Jurkat, Clone E6-1 (cell line): ENCODE measurements at regions not wholly inside any gene's neighbourhood (a gene's known extent, or its start where the extent isn't known, plus 50 kb on each side); places are given as distances from the start of the nearest gene placed in this dataset.
"Not testable (repeated sequence)": the region's sequence is repeated elsewhere in the genome, so short reads cannot be mapped to it uniquely, and the experiment has no call there.

Experiments used
- DNase-seq: peaks from one replicate; pipeline ENCODE4 v3.0.0-alpha.2; 2011; ENCODE audit warnings: low read depth, low spot score
- H3K4me3 ChIP-seq: 2 replicates; pipeline ENCODE4 v1.5.1; 2011; ENCODE audit warnings: mild to moderate bottlenecking, low read length, control low read depth, moderate library complexity

DNA sequence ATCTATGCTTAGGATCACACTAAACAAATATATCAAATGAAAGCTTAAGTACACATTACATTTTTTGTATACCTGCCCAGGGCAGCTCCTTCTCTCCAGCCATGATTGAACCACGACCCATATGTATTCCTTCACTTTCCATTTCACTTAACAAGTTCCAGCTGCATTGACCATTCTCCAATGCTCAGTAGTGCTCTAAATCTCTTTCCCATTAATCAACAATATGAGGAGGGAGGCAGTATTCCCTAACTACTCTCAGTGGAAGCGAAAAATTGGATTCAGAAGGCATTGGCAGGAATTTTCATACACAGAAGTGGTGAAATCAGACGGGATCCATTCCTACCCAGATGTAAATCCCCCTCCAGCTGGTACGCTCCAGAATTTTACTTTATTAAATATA lies 372.0 kb upstream of the LUZP2 start:
- H3K4me3 ChIP-seq: no peak overlapping the region
- no peak for DNase-seq

DNA sequence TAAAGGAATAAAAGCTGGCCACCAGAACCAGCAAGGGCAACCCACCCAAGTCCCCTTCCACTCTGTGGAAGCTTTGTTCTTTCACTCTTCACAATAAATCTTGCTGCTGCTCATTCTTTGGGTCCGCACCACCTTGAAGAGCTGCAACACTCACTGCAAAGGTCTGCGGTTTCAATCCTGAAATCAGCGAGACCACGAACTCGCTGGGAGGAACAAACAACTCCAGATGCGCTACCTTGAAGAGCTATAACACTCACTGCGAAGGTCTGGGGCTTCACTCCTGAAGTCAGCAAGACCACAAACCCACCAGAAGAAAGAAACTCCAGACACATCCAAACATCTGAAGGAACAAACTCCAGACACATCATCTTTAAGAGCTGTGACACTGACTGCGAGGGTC lies 365.2 kb upstream of the LUZP2 start:
- DNase-seq: peak; percentile 5
- H3K4me3 ChIP-seq: no peak overlapping the region

DNA sequence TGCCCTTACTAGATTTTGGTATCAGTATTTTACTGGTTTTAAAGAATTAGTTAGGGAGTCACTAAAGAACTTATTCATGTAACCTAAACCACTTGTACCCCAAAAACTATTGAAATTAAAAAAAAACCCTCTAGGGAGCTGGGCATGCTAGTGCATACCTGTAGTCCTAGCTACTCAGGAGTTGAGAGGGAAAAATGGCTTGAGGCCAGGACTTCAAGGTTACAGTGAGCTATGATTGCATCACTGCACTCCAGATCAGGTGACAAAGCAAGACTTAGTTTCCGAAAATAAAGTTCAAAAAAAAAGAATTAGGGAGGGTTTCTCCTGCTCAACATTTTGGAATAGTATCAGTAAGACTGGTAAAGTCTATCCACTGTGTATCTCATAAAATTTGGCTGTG lies 364.4 kb upstream of the LUZP2 start:
- no peak overlapping the region for H3K4me3 ChIP-seq
- DNase-seq: no peak

DNA sequence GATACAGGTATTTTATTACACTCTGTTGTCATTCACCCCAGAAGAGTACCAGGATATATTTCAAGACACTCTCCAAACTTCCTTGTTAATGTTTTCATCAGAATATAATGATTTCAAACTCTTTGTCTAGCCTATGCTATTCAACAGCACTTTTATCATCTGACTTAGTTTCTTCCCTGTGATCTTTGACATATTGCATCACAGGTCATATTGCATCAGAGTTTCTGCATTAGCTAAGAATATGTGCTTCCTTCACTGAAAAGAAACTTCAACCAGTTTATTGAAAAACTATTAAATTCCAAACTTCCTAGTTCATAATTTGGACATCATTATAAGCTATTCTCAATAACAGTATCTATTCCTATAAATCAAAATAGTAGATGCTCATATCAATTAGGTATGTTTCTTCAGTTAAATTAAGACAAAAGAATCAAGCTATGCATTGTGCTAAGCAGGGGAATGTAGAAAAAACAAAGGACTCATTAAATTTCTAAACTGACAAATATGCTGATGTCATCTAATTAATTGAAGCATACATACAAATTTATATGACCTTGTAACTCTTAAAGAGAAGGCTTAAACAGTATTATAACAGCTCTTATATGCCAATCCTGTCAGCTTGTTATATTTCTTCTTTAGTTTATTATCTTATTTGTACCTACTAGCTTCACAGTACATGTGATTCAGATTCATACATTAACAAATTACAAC lies 361.8 kb upstream of the LUZP2 start:
- DNase-seq: no peak
- H3K4me3 ChIP-seq: no peak overlapping the region

DNA sequence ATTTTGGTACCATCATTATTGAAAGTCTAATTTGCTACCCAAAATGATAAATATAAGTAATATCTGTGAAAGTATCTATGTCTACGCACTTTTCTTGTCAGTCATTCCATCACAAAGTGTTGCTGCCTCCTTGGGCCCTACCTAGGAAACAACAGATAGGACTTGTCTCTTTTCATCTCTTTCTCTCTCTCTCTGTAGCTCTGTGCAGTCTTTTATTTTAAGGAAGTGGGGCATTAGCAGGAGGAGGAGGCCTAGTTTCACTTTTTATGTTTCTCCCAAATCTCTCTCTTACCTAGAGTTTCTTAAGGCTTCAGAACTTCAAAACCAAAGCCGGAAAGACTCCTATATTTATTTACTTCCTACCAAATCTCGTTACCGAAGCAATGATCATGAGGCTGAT lies 354.8 kb upstream of the LUZP2 start:
- no peak for DNase-seq
- no peak overlapping the region for H3K4me3 ChIP-seq

DNA sequence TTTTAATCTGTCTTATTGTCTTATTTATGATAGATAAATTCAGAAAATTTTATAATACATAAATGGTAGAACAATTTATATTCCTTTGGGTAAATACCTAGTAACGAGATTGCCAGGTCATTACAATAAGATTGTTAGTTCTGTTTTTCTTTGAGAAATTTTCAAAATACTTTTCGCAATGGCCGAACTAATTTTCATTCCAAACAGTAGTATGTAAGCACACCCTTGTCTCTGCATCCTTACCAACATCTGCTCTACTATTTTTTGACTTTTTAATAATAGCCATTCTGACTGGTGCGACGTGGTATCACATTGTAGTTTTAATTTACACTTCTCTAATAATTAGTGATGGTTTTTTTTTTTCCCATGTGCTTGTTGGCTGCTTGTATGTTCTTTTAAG lies 351.4 kb upstream of the LUZP2 start:
- no peak overlapping the region for H3K4me3 ChIP-seq
- DNase-seq: no peak

DNA sequence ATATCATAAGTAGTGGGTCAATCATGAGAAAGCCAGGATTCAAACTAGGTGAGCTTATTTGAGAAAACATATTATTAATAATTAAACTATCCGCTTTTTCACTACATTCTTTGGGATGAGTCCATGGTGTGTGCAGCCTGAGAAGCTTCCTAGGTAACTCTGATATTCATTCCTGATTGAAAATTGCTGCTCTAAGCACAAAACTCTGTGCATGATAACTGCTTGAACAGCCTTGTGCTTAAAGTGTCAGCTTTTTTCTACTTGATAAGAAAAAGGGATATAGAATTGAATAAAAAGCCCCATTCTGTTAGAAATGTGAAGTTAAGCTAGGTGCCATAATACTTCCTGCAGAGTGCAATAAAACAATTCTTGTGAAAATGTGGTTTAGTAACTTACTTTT lies 343.5 kb upstream of the LUZP2 start:
- DNase-seq: no peak
- no peak overlapping the region for H3K4me3 ChIP-seq

DNA sequence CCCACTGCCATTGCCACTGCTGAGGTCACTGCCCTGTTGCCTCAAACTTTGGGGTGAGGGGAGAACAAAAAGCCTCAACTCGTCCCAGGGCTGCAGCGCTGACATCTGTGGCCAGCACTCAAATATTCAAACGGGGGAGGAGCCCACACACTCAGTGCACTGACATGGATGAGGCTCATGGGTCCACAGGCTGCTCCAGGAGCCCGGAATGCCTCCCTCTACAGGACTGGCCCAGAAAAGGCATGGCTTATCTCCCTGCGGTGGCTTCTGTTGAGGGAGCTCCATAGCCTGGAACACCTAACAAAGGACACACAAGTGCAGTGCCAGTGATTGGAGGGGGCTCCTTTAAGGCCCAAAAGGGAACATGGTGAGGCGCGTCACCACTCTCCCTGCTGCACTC lies 341.1 kb upstream of the LUZP2 start:
- no peak overlapping the region for H3K4me3 ChIP-seq
- DNase-seq: no peak

DNA sequence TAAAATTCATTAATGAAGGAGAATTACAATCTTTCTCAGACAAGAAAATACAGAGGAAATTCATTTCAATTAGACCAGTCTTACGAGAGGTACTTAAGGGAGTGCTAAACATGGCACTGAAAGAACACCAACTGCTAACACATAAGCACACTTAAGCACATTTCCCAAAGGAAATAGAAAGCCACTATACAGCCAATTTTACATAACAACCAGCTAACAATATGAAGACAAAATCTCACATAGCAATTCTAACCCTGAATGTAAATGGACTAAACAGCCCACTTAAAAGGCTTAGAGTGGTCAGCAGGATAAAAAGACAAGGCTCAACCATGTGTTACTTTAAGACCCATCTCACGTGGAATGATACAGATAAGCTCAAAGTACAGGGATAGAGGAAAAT lies 339.5 kb upstream of the LUZP2 start:
- no peak overlapping the region for H3K4me3 ChIP-seq
- no peak for DNase-seq

DNA sequence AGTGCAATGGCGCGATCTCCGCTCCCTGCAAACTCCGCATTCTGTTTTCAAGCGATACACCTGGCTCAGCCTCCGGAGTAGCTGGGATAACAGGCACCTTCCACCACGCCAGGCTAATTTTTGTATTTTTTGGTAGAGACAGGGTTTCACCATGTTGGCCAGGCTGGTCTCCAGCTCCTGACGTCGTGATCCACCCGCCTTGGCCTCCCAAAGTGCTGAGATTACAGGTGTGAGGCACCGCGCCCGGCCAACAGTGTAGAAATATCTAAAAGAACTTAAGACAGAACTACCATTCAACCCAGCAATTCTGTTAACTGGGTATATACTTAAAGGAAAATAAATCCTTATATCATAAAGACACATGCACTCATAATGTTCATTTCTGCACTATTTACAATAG lies 335.3 kb upstream of the LUZP2 start:
- H3K4me3 ChIP-seq: no peak overlapping the region
- DNase-seq: no peak

DNA sequence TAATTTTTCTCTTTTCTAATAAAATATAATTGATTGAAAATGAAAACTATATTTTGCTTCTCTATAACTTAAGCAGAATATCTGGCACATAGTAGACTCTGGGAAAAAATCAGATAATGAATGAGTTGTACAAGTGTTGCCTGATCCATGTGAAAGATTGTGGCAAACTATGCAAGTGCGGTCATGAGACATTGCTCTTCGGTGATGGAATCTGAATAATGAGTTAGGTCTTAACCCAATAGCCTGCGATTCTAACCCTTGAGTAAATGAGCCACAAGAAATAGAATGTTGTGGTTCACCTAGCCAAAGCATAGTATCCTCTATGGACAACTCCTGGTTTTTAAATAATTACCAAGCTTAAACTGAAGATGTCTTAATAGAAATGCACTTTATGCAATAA lies 333.7 kb upstream of the LUZP2 start:
- no peak for DNase-seq
- no peak overlapping the region for H3K4me3 ChIP-seq

DNA sequence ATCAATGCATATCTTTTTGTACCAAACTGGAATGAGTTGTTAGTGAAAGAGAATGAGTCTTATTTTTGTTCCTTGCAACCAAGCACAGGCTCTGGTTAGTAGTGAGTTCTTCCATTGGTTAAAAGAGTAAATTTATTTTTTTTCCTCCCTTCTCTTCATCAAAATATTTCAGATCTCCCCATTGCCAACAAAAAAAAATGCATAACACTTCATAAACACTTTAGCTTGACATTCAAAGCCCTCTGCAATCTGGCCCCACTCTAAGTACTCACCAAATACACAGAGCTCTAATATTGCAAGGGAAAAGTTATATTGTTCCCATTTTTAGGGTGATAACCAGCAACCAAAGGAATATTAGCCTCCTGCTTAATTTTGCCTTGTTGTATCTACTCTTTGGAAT lies 333.0 kb upstream of the LUZP2 start:
- DNase-seq: no peak
- no peak overlapping the region for H3K4me3 ChIP-seq

DNA sequence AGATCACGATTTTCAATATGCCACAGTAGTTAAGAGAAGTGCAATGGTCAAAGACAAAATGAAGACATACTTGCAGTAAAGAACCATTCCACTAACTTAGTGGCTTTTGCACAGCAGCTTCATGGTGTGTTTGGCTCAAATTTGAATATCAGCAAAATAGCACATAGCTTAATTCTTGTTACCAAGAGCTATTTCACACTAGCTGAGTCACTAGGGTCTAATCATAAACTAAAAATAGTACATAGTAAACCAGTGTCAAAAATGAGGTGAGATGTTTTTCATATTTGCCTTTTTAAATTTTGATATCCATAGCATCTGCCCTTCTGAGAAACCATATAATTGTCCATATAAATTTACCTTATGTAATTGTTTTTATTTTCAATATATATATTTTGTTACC lies 325.0 kb upstream of the LUZP2 start:
- H3K4me3 ChIP-seq: no peak overlapping the region
- no peak for DNase-seq

DNA sequence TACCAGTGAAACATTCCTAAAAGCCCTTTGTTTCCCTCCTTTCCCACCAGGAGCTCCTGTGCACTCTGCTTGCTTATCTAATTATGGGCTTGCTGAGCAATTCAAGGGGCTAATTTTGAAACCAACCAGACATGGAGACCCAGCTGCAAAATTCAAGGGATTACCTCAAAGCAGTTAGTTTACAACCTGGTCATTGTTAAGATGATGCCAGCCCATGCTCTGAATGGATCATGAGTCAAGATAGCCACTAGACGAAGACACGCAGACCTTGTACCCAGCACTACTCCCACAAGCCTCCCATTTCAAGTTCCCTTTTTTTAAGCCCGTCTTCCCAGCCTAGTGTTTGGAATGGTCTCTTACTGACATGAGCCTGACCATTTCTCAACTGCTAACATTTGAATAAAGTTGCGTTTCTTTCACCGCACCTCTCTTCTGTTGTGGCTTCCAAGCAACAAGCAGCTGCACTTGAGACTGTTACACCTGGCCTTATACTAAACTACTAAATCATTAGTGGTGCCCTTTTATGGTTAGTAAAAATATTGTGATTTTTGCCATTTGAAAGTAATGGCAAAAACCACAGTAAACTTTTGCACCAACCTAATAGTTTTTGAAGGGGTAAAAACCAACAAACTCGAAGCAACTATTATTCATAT lies 315.3 kb upstream of the LUZP2 start:
- DNase-seq: no peak
- H3K4me3 ChIP-seq: no peak overlapping the region

DNA sequence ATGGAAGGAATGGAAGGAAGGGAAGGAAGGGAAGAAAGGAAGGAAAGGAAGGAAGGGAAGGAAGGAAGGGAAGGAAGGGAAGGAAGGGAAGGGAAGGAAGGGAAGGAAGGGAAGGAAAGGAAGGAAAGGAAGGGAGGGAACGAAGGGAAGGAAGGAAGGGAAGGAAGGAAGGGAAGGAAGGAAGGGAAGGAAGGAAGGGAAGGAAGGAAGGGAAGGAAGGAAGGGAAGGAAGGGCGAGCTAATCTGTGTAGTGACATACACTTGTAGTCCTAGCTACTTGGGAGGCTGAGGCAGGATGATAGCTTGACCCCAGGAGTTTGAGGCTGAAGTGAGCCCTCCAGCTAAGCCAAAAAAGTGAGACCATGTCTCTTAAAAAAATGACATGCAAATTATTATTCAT lies 311.3 kb upstream of the LUZP2 start:
- DNase-seq, H3K4me3 ChIP-seq: not testable (repeated sequence)

DNA sequence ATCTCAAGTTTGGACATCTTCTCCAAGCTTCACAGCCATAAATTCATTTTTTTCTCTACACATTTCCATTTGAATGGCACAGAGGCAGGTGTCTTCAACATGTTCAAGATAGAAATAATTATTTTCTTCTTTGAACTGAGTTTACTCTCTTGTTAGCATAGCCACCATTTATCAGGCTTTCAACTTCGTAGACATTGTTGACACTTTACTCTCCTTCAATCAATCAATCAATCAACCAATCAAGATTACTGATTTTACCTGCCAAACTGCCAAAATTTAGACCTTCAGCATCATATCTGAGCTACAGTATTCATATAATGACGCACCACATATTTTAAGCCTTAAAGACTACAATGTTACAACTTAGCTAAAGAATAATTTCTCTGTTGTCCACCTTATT lies 300.1 kb upstream of the LUZP2 start:
- no peak for DNase-seq
- no peak overlapping the region for H3K4me3 ChIP-seq

DNA sequence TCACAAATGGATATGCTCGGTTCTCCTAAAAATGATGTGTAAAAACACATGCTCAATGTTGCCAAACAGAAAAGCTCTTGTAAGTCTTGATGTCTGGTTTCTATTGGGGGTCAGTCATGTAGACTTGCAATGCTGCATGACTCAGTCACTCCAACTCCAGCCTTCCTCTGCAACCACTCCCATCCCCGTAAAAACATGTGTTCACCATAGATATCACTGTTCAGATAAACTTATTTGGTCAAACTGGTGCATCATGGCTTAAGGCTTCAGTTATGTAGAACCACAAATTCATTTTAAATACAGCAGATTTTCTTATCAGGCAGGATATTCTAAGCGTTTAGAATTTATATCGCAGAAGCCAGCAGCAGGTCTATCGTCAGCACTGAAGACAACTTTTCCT lies 298.4 kb upstream of the LUZP2 start:
- no peak for DNase-seq
- no peak overlapping the region for H3K4me3 ChIP-seq

DNA sequence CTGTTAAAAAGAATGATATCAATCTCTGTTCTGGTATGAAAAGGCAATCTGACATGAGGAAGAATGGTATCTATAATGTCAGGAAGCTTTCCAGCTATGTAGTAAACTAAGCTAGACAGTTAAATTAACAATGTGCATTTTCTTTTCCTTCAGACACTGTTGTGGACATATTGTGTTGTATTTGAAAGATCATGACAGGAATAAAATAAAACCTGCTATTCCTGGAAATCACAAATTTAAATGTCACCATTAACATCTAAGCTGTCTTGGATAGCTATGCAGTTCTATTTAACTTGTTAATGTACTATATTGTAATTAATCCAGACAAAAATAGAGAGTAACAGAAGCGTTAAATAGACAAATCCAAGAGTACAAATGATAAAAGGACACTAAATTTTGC lies 297.4 kb upstream of the LUZP2 start:
- no peak overlapping the region for H3K4me3 ChIP-seq
- no peak for DNase-seq

DNA sequence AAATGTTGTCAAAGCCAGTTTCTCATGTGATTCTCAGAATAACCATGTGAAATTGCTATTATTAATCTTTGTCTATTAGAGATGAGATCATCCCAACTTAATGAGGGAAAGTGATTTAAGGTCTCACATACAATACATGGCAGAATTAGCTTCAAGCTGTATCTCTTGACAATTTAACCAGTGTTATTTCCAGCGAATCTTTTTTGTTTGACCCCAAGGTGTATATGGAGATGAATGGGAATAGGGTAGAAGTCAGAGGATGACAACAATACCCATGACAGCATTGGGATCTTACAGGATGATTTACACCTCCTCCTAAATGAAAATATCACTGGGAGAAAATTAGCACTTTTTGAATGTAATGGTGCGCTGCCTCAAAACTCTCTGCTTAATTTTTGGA lies 290.8 kb upstream of the LUZP2 start:
- no peak for DNase-seq
- H3K4me3 ChIP-seq: no peak overlapping the region

DNA sequence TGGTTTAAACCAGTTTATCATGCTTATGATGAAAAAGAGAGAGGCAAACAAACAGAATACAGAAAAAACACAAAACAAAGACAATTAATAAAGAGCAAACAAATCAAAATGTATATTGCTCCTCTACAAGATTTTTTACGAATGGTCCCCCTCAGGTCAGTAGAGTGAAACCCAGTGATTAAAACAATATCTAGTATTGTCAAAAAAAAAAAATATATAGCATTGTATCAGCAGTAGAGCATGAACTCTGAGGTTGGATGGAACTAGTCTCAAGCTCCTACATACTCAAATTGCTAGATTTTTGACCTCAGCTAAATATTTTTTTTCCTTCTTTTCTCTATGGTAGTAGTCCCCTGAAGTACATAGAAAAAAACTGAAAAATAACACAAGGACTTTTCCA lies 290.3 kb upstream of the LUZP2 start:
- H3K4me3 ChIP-seq: no peak overlapping the region
- DNase-seq: no peak

DNA sequence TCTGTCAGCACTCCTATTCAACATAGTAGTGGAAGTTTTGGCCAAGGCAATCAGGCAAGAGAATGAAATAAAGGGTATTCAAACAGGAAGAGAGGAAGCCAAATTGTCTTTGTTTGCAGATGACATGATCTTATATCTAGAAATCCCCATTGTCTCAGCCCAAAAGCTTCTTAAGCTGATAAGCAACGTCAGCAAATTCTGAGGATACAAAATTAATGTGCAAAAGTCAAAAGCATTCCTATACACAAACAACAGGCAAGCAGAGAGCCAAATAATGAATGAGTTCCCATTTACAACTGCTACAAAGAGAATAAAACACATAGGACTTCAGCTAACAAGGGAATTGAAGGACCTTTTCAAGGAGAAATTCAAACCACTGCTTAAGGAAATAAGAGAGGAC lies 280.4 kb upstream of the LUZP2 start:
- no peak overlapping the region for H3K4me3 ChIP-seq
- no peak for DNase-seq
